GM21717 (cell line): ENCODE measurements at regions not wholly inside any gene's neighbourhood (a gene's known extent, or its start where the extent isn't known, plus 50 kb on each side); places are given as distances from the start of the nearest gene placed in this dataset.
"Not testable (repeated sequence)": the region's sequence is repeated elsewhere in the genome, so short reads cannot be mapped to it uniquely, and the experiment has no call there.

Experiments
- ATAC-seq: cut with Tn5 transposase; IDR thresholded peaks from one replicate; pipeline ENCODE4 v1.9.1; 2021; ENCODE audit warnings: mild to moderate bottlenecking, moderate library complexity; ENCODE audit not compliant: unreplicated experiment

DNA sequence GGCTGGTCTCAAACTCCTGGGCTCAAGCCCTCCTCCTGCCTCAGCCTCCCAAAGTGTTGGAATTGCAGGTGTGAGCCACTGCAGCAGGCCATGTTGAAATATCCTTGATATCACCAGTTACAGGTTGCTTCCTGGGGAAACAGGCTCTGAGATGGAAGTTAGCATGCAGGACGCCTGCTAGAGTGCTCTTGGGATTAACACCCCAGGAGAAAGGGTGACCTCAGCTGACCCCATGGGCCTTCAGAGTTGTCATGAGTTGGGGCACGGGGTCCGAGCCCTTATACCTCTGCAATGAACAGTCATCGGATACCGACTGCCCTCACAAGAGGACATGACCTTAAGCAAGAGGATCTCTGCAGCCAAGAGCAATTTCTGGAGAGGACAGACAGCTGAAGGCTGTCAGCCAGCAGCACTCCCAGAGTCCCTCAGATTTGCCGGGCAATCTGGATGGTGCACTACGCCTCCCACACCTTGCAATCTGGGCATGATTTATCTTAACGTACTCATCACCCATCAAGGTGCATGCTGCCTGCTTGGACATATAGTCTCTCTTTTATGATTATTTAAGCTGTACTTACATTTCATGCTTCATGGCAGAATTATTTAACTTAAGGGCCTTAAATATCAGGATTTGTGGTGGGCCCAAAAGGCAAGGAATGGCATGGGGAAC lies 134.6 kb downstream of the ADSS2 start:
- ATAC-seq, result no peak

DNA sequence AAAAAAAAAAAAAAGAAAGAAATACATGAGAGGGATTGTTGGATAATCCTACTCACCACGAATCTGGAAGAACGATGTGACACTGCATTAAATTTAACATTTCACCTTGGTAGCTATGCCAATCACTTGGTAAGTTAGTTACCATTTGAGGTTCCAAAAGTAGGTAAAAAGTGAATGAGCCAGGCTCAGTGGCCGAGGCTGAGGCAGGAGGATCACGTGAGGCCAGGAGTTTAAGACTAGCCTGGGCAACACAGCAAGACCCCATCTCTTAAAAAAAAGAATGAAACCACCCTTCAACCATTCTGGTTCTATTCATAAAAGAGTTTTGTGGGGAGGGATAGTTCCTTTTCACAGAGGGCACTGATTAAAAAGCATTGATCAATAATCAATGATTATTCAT lies 133.6 kb downstream of the ADSS2 start:
- ATAC-seq, result no peak

GRCh38 chr1:244318512-244318911 lies 133.2 kb downstream of the ADSS2 start:
- no peak for ATAC-seq

DNA sequence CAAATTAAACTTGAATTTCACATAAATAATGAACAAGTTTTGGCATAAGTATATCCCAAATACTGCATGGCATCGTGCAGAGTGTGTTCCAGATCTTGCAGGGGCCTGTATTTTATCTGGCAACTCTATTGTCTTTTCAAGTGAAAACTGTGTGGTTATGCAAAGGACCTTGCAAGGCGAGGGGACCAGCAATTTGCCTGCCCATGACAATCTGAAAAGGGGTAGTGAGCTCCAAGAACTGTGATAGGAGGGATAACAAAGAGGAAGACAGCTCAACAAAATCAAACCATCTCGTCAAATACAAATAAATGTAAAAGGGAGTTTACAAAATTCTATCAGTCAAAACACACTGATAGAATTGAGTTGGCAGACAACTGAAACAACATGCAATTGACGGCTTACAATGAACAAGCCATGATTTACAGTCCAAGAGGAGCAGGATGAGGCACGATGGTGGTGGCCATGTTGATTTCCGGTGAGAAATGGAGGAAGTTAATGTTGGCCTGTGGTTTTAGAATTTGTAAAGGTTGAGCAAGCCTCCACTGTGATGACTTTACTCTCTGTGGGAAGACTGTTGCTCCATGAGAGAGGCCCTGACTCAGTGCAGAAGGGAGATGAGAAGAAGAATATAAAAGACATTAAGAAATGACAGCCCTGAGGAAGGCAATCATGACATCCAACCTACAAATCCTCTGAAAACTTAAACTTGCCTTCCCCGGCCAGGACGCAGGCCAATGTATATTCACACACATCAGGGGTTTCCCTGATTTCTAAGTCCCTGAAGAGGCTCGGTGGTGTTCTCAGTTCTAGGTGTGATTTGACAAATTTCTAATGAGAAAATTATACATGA lies 132.2 kb downstream of the ADSS2 start:
- ATAC-seq, result peak; percentile 81

- no peak for ATAC-seq
Observed at GRCh38 chr1:244322181-244322580, 129.5 kb downstream of the ADSS2 start.

- no peak for ATAC-seq
Observed at GRCh38 chr1:244322791-244323521, 128.8 kb downstream of the ADSS2 start.

DNA sequence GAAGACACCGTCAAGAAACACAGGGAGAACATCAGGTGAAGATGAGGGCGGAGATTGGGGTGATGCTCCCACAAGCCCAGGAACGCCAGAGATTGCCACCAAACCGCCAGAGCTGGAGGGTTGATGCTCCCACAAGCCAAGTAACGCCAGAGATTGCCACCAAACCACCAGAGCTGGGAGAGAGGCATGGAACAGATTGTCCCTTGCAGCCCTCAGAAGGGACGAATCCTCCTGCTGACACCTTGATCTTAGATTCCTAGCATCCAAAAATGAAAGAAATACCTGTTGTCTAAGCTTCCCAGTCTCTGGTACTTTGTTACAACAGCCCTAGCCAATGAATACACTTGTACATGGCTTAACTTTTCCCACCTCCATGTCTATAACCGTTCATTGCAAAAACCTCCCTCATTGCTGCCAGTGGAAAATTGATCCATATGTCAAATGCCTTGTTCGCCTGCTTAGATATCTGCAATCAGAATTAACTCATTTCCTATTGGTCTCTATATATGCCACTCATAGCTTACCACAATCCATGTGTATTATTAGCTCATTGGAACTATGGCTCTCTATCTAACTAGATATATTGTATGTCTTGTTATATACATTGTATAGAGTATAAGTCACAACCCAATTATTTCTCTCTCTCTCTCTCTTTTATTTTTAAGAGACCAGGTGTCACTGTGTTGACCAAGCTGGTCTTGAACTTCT lies 127.4 kb downstream of the ADSS2 start:
- ATAC-seq, result no peak

DNA sequence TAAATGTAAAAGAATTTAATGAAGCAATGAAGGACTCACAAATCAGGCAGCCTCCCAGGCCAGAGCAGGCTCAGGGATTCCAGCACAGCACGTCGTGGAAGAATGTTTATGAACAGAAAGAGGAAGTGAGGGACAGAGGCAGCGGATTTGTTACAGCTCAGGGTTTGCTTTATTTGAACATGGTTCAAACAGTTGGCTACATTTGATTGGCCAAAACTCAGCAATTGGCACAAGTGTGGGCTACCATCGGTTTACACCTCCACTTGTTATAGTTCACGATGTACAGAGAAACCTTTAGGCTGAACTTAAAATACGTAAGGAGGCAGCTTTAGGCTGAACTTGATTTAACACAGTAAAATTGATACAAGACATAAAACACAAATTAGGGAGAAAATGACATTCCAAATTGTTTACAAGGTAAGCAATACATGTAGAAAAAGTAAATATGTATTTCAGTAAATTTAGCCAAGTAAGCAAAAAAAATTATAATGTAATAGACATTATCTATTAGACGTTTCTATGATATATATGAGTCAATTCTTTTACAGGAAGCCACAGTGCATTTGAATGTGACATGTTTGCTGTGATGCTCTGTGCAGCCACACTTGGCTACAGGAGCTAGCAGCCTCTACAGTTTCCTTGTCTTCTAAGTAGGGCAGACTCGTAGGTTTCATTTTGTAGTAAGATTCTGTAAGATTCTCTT lies 126.5 kb downstream of the ADSS2 start:
- peak; percentile 75 for ATAC-seq

GRCh38 chr1:244326757-244327156 lies 125.0 kb downstream of the ADSS2 start:
- ATAC-seq, result no peak

- no peak for ATAC-seq
Observed at GRCh38 chr1:244327533-244327932, 124.2 kb downstream of the ADSS2 start.

- ATAC-seq, result no peak
Observed at GRCh38 chr1:244328476-244328875, 123.2 kb downstream of the ADSS2 start.

- no peak for ATAC-seq
Observed at GRCh38 chr1:244329591-244330317, 122.0 kb downstream of the ADSS2 start.

- ATAC-seq, result no peak
Observed at GRCh38 chr1:244330318-244330625, 121.4 kb downstream of the ADSS2 start.

GRCh38 chr1:244332761-244333160 lies 118.9 kb downstream of the ADSS2 start:
- ATAC-seq, result not testable (repeated sequence)

DNA sequence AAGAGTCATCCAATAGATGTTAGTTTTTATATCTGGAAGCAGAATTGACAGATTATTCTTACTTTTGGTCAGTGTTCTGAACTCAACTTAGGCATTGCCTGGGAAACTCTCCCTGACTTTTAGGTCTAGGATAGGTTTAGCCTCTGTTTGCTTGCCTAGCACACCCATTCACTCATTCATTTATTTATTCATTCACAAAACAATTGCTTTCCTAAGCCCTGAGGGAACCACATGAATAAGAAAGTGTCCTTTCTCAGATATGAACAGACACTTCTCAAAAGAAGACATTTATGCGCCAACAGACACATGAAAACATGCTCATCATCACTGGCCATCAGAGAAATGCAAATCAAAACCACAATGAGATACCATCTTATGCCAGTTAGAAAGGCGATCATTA lies 117.4 kb downstream of the ADSS2 start:
- not testable (repeated sequence) for ATAC-seq

DNA sequence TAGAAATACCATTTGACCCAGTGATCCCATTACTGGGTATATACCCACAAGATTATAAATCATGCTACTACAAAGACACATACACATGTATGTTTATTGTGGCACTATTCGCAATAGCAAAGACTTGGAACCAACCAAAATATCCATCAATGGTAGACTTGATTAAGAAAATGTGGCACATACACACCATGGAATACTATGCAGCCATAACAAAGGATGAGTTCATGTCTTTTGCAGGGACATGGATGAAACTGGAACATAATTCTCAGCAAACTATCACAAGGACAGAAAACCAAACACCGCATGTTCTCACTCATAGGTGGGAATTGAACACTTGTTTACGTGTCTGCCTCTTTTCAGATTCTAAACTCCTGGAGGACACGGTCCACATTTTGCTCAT lies 116.9 kb downstream of the ADSS2 start:
- ATAC-seq, result not testable (repeated sequence)

GRCh38 chr1:244335456-244335855 lies 116.3 kb downstream of the ADSS2 start:
- ATAC-seq, result no peak

- no peak for ATAC-seq
Observed at GRCh38 chr1:244336232-244336899, 115.3 kb downstream of the ADSS2 start.

- ATAC-seq, result no peak
Observed at GRCh38 chr1:244337839-244338238, 113.9 kb downstream of the ADSS2 start.
